HEK293T (cell line): ENCODE measurements at regions not wholly inside any gene's neighbourhood (a gene's known extent, or its start where the extent isn't known, plus 50 kb on each side); places are given as distances from the start of the nearest gene placed in this dataset.

Experiments
- FOXK2 ChIP-seq: fragments of 450-650 bp; IDR thresholded peaks from 2 replicates; pipeline ENCODE4 v1.6.1; 2016; ENCODE audit warnings: mild to moderate bottlenecking
- HDGF ChIP-seq: fragments of 450-650 bp; IDR thresholded peaks from 2 replicates; pipeline ENCODE4 v1.6.1; 2017; ENCODE audit warnings: antibody characterized with exemption, borderline replicate concordance
- LEF1 ChIP-seq: fragments of 450-650 bp; IDR thresholded peaks from 2 replicates; pipeline ENCODE4 v1.6.1; 2017; ENCODE audit warnings: mild to moderate bottlenecking, borderline replicate concordance
- SUZ12 ChIP-seq: fragments of 450-650 bp; IDR thresholded peaks from 2 replicates; pipeline ENCODE4 v1.6.1; 2016; ENCODE audit warnings: mild to moderate bottlenecking

DNA sequence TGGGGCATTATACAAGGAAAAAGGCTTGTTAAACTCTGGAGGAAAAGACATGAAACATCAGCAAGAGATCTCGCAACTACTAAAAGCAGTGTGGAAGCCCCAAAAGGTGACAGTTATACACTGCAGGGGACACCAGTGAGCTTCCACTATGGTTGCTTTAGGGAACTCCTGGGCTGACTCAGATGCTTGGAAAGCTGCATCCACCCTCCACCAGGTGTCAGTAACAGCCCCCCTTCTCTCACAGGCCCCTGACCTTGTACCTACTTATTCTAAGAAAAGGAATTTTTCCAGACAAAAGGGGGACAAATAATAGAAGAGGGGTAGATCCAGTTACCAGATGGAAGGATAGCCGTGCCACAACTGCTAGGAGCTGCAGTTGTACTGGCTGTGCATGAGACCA is 154.4 kb upstream of the COX7C start:
- TF ChIP-seq HDGF (no peak), LEF1 (no peak), SUZ12 (no peak), FOXK2 (no peak)
